ENCODE measurements at regions not wholly inside any gene's neighbourhood (a gene's known extent, or its start where the extent isn't known, plus 50 kb on each side); places are given as distances from the start of the nearest gene placed in this dataset.
"Not testable (repeated sequence)": the region's sequence is repeated elsewhere in the genome, so short reads cannot be mapped to it uniquely, and the experiment has no call there.

DNA sequence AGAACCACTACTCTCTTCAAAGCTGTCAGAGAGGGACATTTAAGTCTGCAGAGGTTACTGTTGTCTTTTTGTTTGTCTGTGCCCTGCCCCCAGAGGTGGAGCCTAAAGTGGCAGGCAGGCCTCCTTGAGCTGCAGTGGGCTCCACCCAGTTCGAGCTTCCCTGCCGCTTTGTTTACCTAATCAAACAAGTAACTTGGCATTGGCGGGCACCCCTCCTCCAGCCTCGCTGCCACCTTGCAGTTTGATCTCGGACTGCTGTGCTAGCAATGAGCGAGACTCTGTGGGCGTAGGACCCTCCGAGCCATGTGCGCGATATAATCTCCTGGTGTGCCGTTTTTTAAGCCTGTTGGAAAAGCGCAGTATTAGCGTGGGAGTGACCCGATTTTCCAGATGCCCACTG is 920.7 kb downstream of the REEP3 start:
- not testable (repeated sequence) for H3K36me3 Mint-ChIP-seq; H3K27me3 Mint-ChIP-seq; ATAC-seq (replicated peaks); H3K27ac Mint-ChIP-seq; H3K4me1 Mint-ChIP-seq; H3K4me3 Mint-ChIP-seq; DNase-seq; H3K9me3 Mint-ChIP-seq

DNA sequence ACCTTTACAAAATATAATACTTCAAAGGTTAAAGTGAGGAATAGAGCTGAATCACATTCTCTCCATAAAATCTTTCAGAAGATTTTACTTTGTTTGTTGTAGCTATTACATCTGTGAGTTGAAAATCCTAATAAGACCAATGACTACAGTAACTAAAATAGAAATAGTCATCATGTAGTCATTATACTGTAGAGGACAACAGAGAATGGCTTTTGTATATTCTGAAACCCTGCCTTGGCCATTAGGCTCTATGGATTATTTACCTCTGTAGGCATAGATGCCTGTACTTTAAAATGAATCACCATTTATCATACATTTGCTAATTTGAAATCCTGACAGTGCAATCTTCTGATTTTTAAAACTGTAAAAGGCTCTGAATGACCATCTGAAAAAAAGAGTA is 923.0 kb downstream of the REEP3 start:
- no peak for ATAC-seq (replicated peaks)

DNA sequence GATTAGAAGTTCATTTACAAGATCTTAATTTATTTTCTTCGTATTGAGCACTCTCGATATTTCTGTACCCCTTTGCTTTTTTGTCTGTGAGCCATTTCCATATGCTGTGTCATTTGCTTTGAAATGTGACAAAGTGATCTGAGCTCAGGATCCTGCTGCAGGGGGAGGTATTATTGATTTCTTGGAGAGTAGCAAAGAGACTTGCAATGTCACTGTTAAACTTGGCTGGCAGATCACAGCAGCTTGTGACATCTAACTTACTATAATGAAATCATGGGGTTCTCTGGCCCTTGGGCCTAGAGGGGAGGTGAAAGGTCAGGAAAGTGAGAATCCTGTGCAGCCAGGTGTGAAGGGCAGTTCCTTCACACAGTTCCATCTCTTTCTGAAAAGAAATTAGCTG is 923.4 kb downstream of the REEP3 start:
- H3K9me3 Mint-ChIP-seq: peaks cover 6 to 8% of the 10 kb centered on the region in 2 donors
- DNase-seq (no peak), ATAC-seq (replicated peaks) (no peak)
- no peak overlapping the region for H3K4me3 Mint-ChIP-seq
- H3K4me1 Mint-ChIP-seq: no peaks in the 10 kb centered on the region
- H3K36me3 Mint-ChIP-seq: no peaks in the 10 kb centered on the region
- no peak overlapping the region for H3K27ac Mint-ChIP-seq
- no peaks in the 10 kb centered on the region for H3K27me3 Mint-ChIP-seq

More for the DNA sequence above, 923.0 kb downstream of the REEP3 start:
- no peak overlapping the region for H3K4me3 Mint-ChIP-seq
- H3K27me3 Mint-ChIP-seq: no peaks in the 10 kb centered on the region
- no peak for DNase-seq
- H3K36me3 Mint-ChIP-seq: no peaks in the 10 kb centered on the region
- H3K9me3 Mint-ChIP-seq: peaks cover 6 to 8% of the 10 kb centered on the region in 2 donors
- no peak overlapping the region for H3K27ac Mint-ChIP-seq
- H3K4me1 Mint-ChIP-seq: no peaks in the 10 kb centered on the region

DNA sequence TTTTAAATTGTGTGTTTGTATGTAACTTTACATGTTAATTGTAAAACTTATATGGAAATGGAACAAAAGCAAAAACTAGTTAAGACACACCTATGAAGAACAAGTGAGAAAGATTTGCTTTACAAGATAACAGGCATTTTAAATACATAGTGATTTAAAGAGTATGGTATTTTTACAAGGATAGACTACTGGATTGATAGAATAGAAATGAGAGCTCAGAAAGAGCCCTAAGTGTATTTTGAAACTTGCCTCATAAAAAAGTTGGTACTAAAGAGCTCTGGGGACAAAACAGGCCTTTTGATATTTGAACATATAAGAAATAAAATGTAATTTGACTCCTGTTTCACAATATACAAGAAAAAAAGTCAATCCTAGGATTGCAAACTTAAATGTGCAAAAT is 928.4 kb downstream of the REEP3 start:
- no peaks in the 10 kb centered on the region for H3K27me3 Mint-ChIP-seq
- H3K4me3 Mint-ChIP-seq: no peak overlapping the region
- H3K4me1 Mint-ChIP-seq: no peaks in the 10 kb centered on the region
- H3K9me3 Mint-ChIP-seq: no peaks in the 10 kb centered on the region
- H3K27ac Mint-ChIP-seq: no peak overlapping the region
- no peaks in the 10 kb centered on the region for H3K36me3 Mint-ChIP-seq
- ATAC-seq (replicated peaks) (no peak), DNase-seq (no peak)

DNA sequence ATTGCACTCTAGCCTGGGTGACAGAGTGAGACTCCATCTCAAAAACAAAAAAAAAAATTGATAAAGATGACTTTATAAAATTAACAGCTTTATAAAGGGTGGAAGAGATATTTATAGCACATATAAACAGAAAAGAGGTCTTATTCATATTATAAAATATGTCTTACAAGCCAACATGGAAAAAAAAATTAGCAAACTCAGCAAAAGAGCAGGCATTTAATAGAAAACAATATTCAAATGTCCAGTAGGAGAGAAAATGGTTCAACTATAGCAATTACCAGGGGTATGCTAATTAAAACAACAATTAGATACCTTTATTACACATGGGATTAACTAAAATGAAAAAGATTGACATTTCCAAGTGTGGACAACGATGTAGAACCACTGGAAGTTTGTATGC is 929.1 kb downstream of the REEP3 start:
- no peak for ATAC-seq (replicated peaks)
- Mint-ChIP-seq H3K27me3 (no peaks in the 10 kb centered on the region), H3K27ac (no peak overlapping the region), H3K9me3 (no peaks in the 10 kb centered on the region), H3K4me3 (no peak overlapping the region), H3K36me3 (no peaks in the 10 kb centered on the region), H3K4me1 (no peaks in the 10 kb centered on the region)
- DNase-seq: no peak

DNA sequence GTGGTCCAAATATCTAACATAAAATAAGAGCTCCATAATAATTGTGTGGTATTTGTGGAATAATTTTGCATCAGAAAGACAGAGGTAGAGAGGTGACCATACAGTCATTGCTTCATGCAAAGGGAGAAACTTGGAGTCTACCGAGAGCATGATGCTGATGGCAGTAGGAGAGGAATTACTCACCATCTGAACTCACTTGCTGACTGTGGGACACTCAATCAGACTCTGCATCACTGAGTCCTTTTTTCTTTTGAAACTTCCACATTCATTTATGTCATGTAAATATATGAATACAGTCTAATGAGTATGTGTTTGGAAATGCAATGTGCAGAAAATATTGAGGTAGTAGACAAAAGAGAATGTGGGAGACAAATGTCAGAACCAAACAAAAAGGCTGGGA is 933.8 kb downstream of the REEP3 start:
- Mint-ChIP-seq H3K4me3 (no peak overlapping the region), H3K4me1 (no peaks in the 10 kb centered on the region), H3K9me3 (no peaks in the 10 kb centered on the region), H3K27me3 (no peaks in the 10 kb centered on the region), H3K36me3 (no peaks in the 10 kb centered on the region), H3K27ac (no peak overlapping the region)
- ATAC-seq (replicated peaks) (no peak), DNase-seq (no peak)

DNA sequence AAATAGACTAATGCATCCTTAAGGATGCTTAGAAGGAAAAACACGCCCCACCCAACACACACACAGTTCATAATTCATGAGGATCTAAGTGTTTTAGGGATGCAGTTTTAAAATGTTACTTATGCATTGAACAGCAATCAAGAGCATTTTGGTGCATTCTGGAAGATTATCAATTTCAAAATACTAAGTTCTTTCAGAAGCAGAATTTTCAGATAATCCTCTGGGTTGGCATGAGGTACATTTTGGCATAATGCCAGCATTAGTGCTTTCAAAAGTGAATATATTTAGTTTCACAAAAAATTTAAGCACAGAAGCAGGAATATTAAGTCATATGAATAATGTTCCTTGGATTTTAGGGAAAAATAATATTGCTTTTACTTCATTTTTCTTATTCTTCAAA is 937.1 kb downstream of the REEP3 start:
- H3K27me3 Mint-ChIP-seq: no peaks in the 10 kb centered on the region
- no peaks in the 10 kb centered on the region for H3K4me1 Mint-ChIP-seq
- H3K9me3 Mint-ChIP-seq: peaks cover 2 to 5% of the 10 kb centered on the region in 2 donors
- no peak overlapping the region for H3K27ac Mint-ChIP-seq
- no peak overlapping the region for H3K4me3 Mint-ChIP-seq
- ATAC-seq (replicated peaks) (no peak), DNase-seq (no peak)
- H3K36me3 Mint-ChIP-seq: no peaks in the 10 kb centered on the region

DNA sequence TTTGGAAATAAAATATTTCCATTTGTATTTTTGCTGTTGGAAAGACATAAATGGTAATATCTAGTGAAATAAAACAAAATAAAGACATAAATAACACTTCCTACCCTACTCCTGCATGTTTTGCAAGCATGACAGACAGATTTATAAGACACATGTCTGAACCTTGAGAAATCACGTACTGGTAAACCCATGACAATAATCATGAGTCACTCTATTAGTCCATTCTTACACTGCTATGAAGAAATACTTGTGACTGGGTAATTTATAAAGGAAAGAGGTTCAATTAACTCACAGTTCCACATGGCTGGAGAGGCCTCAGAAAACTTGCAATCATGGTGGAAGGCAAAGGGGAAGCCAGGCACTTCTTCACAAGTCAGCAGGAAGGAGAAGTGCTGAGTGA is 942.2 kb downstream of the REEP3 start:
- H3K27ac Mint-ChIP-seq: no peak overlapping the region
- DNase-seq (no peak), ATAC-seq (replicated peaks) (no peak)
- H3K27me3 Mint-ChIP-seq: no peaks in the 10 kb centered on the region
- no peaks in the 10 kb centered on the region for H3K36me3 Mint-ChIP-seq
- H3K4me3 Mint-ChIP-seq: no peak overlapping the region
- no peaks in the 10 kb centered on the region for H3K4me1 Mint-ChIP-seq
- peaks cover 16 to 19% of the 10 kb centered on the region in 2 donors for H3K9me3 Mint-ChIP-seq

DNA sequence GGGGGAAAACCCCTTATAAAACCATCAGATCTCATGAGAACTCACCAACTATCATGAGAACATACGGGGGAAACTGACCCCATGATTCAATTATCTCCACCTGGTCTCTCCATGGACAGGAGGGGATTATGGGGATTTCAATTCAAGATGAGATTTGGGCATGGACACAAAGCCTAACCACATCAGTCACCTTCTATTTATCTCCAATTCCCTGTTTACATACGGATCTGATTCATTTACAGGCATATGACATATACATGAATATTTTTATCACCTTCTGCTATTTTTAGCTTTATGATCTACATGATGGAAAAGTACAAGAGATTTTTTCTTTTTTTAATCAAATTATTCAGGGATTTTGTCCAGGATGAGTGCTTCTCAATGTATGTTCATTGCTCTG is 944.5 kb downstream of the REEP3 start:
- peaks cover 16 to 24% of the 10 kb centered on the region in 2 donors for H3K9me3 Mint-ChIP-seq
- H3K27me3 Mint-ChIP-seq: no peaks in the 10 kb centered on the region
- no peak overlapping the region for H3K27ac Mint-ChIP-seq
- ATAC-seq (replicated peaks) (no peak), DNase-seq (no peak)
- H3K36me3 Mint-ChIP-seq: no peaks in the 10 kb centered on the region
- H3K4me1 Mint-ChIP-seq: no peaks in the 10 kb centered on the region
- no peak overlapping the region for H3K4me3 Mint-ChIP-seq

DNA sequence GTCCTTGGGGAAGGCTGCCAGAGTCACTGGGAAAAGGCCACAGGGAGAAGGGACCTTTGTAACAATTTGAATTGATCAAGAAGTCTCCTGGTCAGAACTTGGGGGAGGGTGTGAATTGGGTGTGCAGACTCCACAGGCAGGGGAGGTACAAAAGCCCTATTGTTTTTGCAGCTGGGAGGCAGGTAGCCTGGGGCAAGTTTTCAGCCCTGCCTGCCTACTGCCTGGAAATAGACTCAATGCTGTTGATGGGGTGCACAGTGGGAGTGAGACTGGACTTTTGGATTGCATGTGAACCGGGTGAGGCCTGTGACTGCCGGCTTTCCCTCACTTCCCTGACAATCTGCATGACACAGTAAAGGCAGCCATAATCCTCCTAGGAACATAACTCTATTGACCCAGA is 947.0 kb downstream of the REEP3 start:
- Mint-ChIP-seq H3K4me1 (no peaks in the 10 kb centered on the region), H3K27me3 (no peaks in the 10 kb centered on the region), H3K27ac (no peak overlapping the region), H3K9me3 (peaks cover 19 to 22% of the 10 kb centered on the region in 2 donors), H3K36me3 (no peaks in the 10 kb centered on the region), H3K4me3 (no peak overlapping the region)
- ATAC-seq (replicated peaks) (no peak), DNase-seq (no peak)

DNA sequence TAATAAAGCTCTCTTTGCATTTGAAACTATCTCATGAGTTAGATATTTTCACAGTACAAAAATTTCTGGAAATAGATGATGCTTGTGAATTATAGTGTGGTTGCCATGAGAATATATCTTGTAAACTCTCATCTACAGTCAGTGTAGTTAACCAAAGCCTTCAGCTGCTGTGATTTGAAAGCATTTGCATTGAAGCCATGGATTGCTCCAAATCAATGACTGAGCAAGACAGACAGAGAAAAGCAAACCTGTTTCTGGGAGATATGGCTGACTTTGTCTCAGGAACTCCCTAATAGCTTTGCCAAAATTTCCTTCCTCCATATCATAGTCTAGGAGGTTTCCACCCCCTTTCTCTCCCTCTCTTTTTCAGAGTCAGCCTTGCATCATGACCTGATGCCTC is 955.3 kb downstream of the REEP3 start:
- Mint-ChIP-seq H3K27ac (no peak overlapping the region), H3K4me3 (no peak overlapping the region), H3K9me3 (peaks cover 4 to 9% of the 10 kb centered on the region in 2 donors), H3K4me1 (no peaks in the 10 kb centered on the region), H3K27me3 (no peaks in the 10 kb centered on the region), H3K36me3 (no peaks in the 10 kb centered on the region)
- no peak for ATAC-seq (replicated peaks)
- DNase-seq: no peak

DNA sequence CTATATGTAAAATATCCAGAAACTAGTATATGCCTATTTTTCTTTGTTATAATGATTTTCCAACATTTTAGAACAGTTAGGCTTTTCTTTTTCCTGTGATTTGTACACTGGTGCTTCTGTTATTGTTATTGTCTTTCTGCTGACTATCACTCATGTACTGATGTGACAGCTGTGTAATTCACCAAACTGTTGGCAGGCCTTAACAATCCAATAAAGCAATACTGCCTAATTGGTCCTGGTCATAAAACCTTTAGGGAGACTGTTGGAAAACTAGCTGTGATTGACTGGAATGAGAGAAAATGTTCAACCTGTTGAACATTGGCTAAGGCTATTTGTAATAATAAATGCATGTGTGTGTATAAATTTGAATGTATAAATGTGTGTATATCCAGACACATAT is 956.6 kb downstream of the REEP3 start:
- no peak for DNase-seq
- Mint-ChIP-seq H3K27ac (no peak overlapping the region), H3K9me3 (peaks cover 4 to 6% of the 10 kb centered on the region in 2 donors), H3K4me1 (no peaks in the 10 kb centered on the region), H3K36me3 (no peaks in the 10 kb centered on the region), H3K4me3 (no peak overlapping the region), H3K27me3 (no peaks in the 10 kb centered on the region)
- no peak for ATAC-seq (replicated peaks)

DNA sequence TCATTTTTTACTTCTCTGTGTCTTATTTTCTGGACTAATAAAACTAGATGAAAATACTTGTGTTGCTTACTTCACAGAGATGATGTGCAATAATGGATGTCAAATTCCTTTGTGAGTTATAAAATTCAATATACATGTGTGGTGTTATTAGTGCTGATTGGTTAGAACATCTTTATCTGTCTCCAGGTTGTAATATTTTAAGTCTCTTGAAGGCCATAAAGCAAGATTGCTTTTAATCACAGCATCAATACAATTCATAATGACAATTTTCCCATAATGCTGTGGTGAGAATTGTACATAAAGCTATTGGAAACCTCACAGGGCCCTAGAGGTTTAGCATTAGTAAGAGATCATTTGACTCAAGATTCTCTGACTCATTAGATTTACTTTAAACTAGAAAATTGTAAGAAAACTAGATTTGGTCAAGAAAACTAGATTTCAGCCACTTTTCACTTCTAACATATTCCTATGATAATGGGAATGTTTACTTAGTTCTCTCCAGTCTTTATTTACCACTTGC is 963.7 kb downstream of the REEP3 start:
- Mint-ChIP-seq H3K9me3 (peaks cover 2 to 5% of the 10 kb centered on the region in 2 donors), H3K27me3 (no peaks in the 10 kb centered on the region), H3K36me3 (no peaks in the 10 kb centered on the region), H3K27ac (no peak overlapping the region), H3K4me1 (no peaks in the 10 kb centered on the region), H3K4me3 (no peak overlapping the region)
- ATAC-seq (replicated peaks) (no peak), DNase-seq (no peak)

DNA sequence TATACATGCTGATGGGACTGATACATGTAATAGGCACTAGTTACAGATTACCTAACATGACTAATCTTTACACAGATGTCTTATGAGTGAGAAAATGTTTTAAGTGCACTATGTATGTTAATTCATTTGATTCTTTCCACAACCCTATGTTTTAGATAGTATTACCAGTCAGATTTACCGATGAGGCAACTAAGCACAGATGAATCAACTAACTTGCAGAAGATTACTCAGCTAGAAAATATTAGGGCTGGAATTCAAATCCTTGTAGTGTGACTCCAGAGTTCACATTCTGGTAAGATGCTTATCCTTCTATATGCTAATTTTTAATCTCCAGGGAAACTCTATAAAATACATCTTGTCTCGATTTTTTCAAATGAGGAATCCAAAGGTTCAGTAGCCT is 964.9 kb downstream of the REEP3 start:
- Mint-ChIP-seq H3K36me3 (no peaks in the 10 kb centered on the region), H3K4me3 (no peak overlapping the region), H3K4me1 (no peaks in the 10 kb centered on the region), H3K27ac (no peak overlapping the region), H3K9me3 (peaks cover 2 to 5% of the 10 kb centered on the region in 2 donors), H3K27me3 (no peaks in the 10 kb centered on the region)
- DNase-seq (no peak), ATAC-seq (replicated peaks) (no peak)

DNA sequence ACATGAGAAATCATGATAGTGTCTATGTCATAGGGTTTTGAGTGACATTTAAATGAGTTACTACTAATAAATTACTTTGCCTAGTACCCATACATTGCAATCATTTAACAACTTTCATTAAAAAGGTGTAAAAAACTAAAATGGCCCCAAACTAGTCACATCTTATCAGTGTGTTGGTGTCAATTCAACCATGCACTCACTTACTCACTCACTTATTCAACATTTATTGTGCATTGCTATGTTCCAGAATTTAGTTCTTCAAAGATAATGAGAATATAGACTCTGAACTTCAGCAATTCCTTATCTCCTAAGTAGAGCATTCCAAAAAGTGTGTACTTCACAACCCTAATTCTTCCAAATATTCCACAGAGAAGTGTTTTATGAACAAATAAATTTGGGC is 965.7 kb downstream of the REEP3 start:
- H3K36me3 Mint-ChIP-seq: no peaks in the 10 kb centered on the region
- H3K9me3 Mint-ChIP-seq: peaks cover 2 to 5% of the 10 kb centered on the region in 2 donors
- H3K4me3 Mint-ChIP-seq: no peak overlapping the region
- no peak overlapping the region for H3K27ac Mint-ChIP-seq
- H3K4me1 Mint-ChIP-seq: no peaks in the 10 kb centered on the region
- DNase-seq (no peak), ATAC-seq (replicated peaks) (no peak)
- H3K27me3 Mint-ChIP-seq: no peaks in the 10 kb centered on the region

DNA sequence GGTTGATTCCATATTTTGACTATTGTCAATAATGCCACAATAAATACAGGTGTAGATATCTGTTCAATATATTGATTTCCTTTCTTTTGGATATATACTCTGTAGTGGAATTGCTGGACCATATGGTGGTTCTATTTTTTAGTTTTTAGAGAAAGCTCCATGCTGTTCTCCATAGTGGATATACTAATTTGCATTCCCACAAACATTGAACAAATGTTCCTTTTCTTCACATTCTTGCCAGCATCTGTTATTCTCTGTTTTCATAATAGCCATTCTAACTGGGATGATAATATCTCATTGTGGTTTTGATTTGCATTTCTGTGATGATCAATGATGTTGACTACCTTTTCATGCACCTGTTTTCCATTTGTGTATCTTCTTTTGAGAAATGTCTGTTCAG is 973.7 kb downstream of the REEP3 start:
- Mint-ChIP-seq H3K9me3 (peaks cover 7 to 8% of the 10 kb centered on the region in 2 donors), H3K36me3 (no peaks in the 10 kb centered on the region), H3K27me3 (no peaks in the 10 kb centered on the region), H3K27ac (no peak overlapping the region), H3K4me1 (no peaks in the 10 kb centered on the region), H3K4me3 (no peak overlapping the region)
- ATAC-seq (replicated peaks) (no peak), DNase-seq (no peak)
